Left ventricle myocardium inferior (tissue), 1 donor: ENCODE measurements at regions not wholly inside any gene's neighbourhood (a gene's known extent, or its start where the extent isn't known, plus 50 kb on each side); places are given as distances from the start of the nearest gene placed in this dataset.

Source experiments
- DNase-seq: peaks from one replicate; pipeline ENCODE4 v3.0.0-alpha.2; 2020
- H3K27ac ChIP-seq: fragments of 200-600 bp; replicated peaks from 2 replicates; pipeline ENCODE4 v1.8.0; 2021
- H3K27me3 ChIP-seq: fragments of 200-600 bp; 2 replicates; pipeline ENCODE4 v1.8.0; 2021; ENCODE audit warnings: low read depth
- H3K36me3 ChIP-seq: fragments of 200-600 bp; 2 replicates; pipeline ENCODE4 v1.8.0; 2021
- H3K4me1 ChIP-seq: fragments of 200-600 bp; 2 replicates; pipeline ENCODE4 v1.8.0; 2021
- H3K4me3 ChIP-seq: fragments of 200-600 bp; 2 replicates; pipeline ENCODE4 v1.8.0; 2021; ENCODE audit warnings: mild to moderate bottlenecking, moderate library complexity
- H3K9me3 ChIP-seq: fragments of 200-600 bp; replicated peaks from 2 replicates; pipeline ENCODE4 v1.8.0; 2021
- intact Hi-C: fragments of 100-400 bp; cut with micrococcal nuclease; formaldehyde crosslinking; loops from one replicate; pipeline ENCODE4 v1.11.0; 2022
- TF ChIP-seq, protein P1 (sequence below): fragments of 200-600 bp; IDR thresholded peaks from 2 replicates; pipeline ENCODE4 v1.8.0; 2021; ENCODE audit warnings: antibody characterized with exemption, mild to moderate bottlenecking, borderline replicate concordance
- donor health status: DM: no; HTN: yes; CAD: no; lungs with severe emphysema.

- Histone ChIP-seq H3K27me3 (peaks cover 82% of the 10 kb centered on the region), H3K36me3 (no peaks in the 10 kb centered on the region), H3K27ac (no peak overlapping the region), H3K9me3 (no peaks in the 10 kb centered on the region), H3K4me3 (peak overlapping the region; percentile 64), H3K4me1 (peaks cover 7% of the 10 kb centered on the region)
- TF ChIP-seq, protein P1, sequence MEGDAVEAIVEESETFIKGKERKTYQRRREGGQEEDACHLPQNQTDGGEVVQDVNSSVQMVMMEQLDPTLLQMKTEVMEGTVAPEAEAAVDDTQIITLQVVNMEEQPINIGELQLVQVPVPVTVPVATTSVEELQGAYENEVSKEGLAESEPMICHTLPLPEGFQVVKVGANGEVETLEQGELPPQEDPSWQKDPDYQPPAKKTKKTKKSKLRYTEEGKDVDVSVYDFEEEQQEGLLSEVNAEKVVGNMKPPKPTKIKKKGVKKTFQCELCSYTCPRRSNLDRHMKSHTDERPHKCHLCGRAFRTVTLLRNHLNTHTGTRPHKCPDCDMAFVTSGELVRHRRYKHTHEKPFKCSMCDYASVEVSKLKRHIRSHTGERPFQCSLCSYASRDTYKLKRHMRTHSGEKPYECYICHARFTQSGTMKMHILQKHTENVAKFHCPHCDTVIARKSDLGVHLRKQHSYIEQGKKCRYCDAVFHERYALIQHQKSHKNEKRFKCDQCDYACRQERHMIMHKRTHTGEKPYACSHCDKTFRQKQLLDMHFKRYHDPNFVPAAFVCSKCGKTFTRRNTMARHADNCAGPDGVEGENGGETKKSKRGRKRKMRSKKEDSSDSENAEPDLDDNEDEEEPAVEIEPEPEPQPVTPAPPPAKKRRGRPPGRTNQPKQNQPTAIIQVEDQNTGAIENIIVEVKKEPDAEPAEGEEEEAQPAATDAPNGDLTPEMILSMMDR, result no peak
- intact Hi-C loops, result no loop called here
- peak; percentile 14 for DNase-seq
Observed at GRCh38 chr7:57867884-57868701, 418.1 kb downstream of the ZNF716 start.

DNA sequence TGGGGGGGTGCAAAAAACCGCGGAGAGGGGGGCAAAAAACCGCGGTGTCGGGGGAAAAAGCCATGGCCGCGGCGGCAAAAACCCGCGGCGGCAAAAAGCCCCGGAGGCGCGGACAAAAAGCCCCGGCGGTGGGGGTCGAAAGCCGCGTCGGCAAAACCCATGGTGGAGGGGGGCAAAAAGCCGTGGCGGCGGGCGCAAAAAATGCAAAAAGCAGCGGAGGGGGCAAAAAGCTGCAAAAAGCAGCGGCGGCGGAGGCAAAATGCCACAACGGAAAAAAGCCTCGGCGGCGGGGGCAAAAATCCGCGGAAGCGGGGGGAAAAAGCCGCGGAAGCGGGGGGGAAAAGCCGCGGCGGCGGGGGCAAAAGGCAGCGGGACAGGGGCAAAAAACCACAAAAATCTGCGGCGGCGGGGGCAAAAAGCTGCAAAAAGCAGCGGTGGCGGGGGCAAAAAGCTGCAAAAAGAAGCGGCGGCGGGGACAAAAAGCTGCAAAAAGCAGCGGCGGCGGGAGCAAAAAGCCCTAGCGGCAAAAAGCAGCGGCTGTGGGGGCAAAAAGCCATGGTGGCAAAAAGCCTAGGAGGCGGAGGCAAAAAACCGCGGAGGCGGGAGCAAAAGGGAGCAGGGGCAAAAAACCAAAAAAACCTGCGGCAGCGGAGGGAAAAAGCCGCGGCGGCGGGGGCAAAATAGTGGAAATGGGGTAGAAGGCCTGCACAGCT lies 418.9 kb downstream of the ZNF716 start:
- peaks cover 78% of the 10 kb centered on the region for H3K27me3 ChIP-seq
- H3K4me1 ChIP-seq, result peaks cover 7% of the 10 kb centered on the region
- no peaks in the 10 kb centered on the region for H3K9me3 ChIP-seq
- intact Hi-C loops, result no loop called here
- H3K4me3 ChIP-seq, result peak overlapping the region; percentile 64
- no peak overlapping the region for H3K27ac ChIP-seq
- TF ChIP-seq, protein P1, result no peak
- H3K36me3 ChIP-seq, result no peaks in the 10 kb centered on the region
- no peak for DNase-seq
